MM.1S (cell line): ENCODE measurements at regions not wholly inside any gene's neighbourhood (a gene's known extent, or its start where the extent isn't known, plus 50 kb on each side); places are given as distances from the start of the nearest gene placed in this dataset.

Experiments used
- DNase-seq: peaks from one replicate; pipeline ENCODE4 v3.0.0-alpha.2; 2015
- H2AFZ ChIP-seq: fragments of 300-600 bp; sonication (generic); 2 replicates; pipeline ENCODE4 v1.6.0; 2016; ENCODE audit warnings: antibody characterized with exemption, low read length
- H3F3A ChIP-seq: fragments of 300-600 bp; sonication (generic); 2 replicates; pipeline ENCODE4 v1.6.1; 2016; ENCODE audit warnings: mild to moderate bottlenecking, antibody characterized with exemption, low read length, moderate library complexity, mixed read lengths; ENCODE audit not compliant: insufficient read depth
- H3K27ac ChIP-seq: fragments of 300-600 bp; sonication (generic); 2 replicates; pipeline ENCODE4 v1.5.1; 2016; ENCODE audit warnings: mild to moderate bottlenecking, low read length
- H3K27me3 ChIP-seq: fragments of 300-600 bp; sonication (generic); replicated peaks from 2 replicates; pipeline ENCODE4 v1.6.0; 2016; ENCODE audit warnings: low read length; ENCODE audit not compliant: insufficient read depth
- H3K36me3 ChIP-seq: fragments of 300-600 bp; sonication (generic); replicated peaks from 2 replicates; pipeline ENCODE4 v1.6.1; 2016; ENCODE audit warnings: mild to moderate bottlenecking, low read length, mixed read lengths; ENCODE audit not compliant: insufficient read depth
- H3K4me1 ChIP-seq: fragments of 300-600 bp; sonication (generic); 2 replicates; pipeline ENCODE4 v1.6.1; 2016; ENCODE audit warnings: low read length, mixed read lengths
- H3K4me2 ChIP-seq: fragments of 300-600 bp; sonication (generic); 2 replicates; pipeline ENCODE4 v1.6.0; 2016; ENCODE audit warnings: low read depth, low read length
- H3K4me3 ChIP-seq: fragments of 300-600 bp; sonication (generic); 2 replicates; pipeline ENCODE4 v1.5.1; 2016; ENCODE audit warnings: low read length, mixed read lengths
- H3K79me2 ChIP-seq: fragments of 300-600 bp; sonication (generic); 2 replicates; pipeline ENCODE4 v1.6.1; 2016; ENCODE audit warnings: mixed run types, low read length, mixed read lengths
- H3K9ac ChIP-seq: fragments of 300-600 bp; sonication (generic); 2 replicates; pipeline ENCODE4 v1.6.1; 2016; ENCODE audit warnings: low read length, mixed read lengths
- H3K9me2 ChIP-seq: fragments of 300-600 bp; sonication (generic); replicated peaks from 2 replicates; pipeline ENCODE4 v1.6.1; 2016; ENCODE audit warnings: mild to moderate bottlenecking, low read length, mixed read lengths; ENCODE audit not compliant: insufficient read depth
- H3K9me3 ChIP-seq: fragments of 300-600 bp; sonication (generic); replicated peaks from 2 replicates; pipeline ENCODE4 v1.6.1; 2016; ENCODE audit warnings: mild to moderate bottlenecking, low read length, mixed read lengths; ENCODE audit not compliant: insufficient read depth
- H4K20me1 ChIP-seq: fragments of 300-600 bp; sonication (generic); 2 replicates; pipeline ENCODE4 v1.6.1; 2016; ENCODE audit warnings: mild to moderate bottlenecking, low read length, moderate library complexity, mixed read lengths; ENCODE audit not compliant: insufficient read depth
- EZH2 ChIP-seq: fragments of 300-600 bp; sonication (generic); optimal IDR thresholded peaks from 2 replicates; pipeline ENCODE3; 2017; ENCODE audit warnings: low read depth, mild to moderate bottlenecking, antibody characterized with exemption, low read length, mixed read lengths
- EZH2phosphoT487 ChIP-seq: fragments of 300-600 bp; sonication (generic); IDR thresholded peaks from 2 replicates; pipeline ENCODE4 v1.6.1; 2018; ENCODE audit warnings: antibody characterized with exemption, low read length
- TF ChIP-seq, protein P1 (sequence below): fragments of 300-600 bp; sonication (generic); IDR thresholded peaks from 2 replicates; pipeline ENCODE4 v1.5.1; 2016; ENCODE audit warnings: antibody characterized with exemption, low read length, mixed read lengths

DNA sequence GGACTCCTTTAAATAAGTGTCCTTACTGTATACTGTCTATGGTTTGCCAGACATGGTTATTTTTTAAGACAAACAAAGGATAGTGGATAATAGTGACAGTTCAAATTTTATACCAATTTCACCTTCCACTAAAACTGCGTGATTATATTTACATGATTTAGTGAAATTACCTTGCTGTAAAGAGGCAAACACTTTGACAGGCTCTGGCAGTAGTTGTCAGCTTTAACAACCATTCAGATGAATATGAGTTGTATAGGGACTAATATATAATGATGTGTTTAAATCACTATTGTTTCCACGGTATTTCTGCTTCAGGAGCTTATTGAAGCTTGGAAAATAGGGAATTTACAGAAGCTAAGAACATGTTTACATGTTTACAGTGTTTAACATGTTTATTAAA is 1364.0 kb downstream of the FSCB start:
- H3K9me2 ChIP-seq, result no peaks in the 10 kb centered on the region
- no peaks in the 10 kb centered on the region for H3K4me1 ChIP-seq
- H3K36me3 ChIP-seq, result no peaks in the 10 kb centered on the region
- H3K27ac ChIP-seq, result no peak overlapping the region
- H3K79me2 ChIP-seq, result no peaks in the 10 kb centered on the region
- H4K20me1 ChIP-seq, result no peaks in the 10 kb centered on the region
- H3K4me2 ChIP-seq, result no peak overlapping the region
- no peak for TF ChIP-seq EZH2
- no peak for TF ChIP-seq EZH2phosphoT487
- TF ChIP-seq, protein P1, sequence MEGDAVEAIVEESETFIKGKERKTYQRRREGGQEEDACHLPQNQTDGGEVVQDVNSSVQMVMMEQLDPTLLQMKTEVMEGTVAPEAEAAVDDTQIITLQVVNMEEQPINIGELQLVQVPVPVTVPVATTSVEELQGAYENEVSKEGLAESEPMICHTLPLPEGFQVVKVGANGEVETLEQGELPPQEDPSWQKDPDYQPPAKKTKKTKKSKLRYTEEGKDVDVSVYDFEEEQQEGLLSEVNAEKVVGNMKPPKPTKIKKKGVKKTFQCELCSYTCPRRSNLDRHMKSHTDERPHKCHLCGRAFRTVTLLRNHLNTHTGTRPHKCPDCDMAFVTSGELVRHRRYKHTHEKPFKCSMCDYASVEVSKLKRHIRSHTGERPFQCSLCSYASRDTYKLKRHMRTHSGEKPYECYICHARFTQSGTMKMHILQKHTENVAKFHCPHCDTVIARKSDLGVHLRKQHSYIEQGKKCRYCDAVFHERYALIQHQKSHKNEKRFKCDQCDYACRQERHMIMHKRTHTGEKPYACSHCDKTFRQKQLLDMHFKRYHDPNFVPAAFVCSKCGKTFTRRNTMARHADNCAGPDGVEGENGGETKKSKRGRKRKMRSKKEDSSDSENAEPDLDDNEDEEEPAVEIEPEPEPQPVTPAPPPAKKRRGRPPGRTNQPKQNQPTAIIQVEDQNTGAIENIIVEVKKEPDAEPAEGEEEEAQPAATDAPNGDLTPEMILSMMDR, result no peak
- no peak overlapping the region for H2AFZ ChIP-seq
- H3F3A ChIP-seq, result no peaks in the 10 kb centered on the region
- no peak overlapping the region for H3K9ac ChIP-seq
- no peak for DNase-seq
- no peaks in the 10 kb centered on the region for H3K27me3 ChIP-seq
- H3K9me3 ChIP-seq, result no peaks in the 10 kb centered on the region
- H3K4me3 ChIP-seq, result no peak overlapping the region

DNA sequence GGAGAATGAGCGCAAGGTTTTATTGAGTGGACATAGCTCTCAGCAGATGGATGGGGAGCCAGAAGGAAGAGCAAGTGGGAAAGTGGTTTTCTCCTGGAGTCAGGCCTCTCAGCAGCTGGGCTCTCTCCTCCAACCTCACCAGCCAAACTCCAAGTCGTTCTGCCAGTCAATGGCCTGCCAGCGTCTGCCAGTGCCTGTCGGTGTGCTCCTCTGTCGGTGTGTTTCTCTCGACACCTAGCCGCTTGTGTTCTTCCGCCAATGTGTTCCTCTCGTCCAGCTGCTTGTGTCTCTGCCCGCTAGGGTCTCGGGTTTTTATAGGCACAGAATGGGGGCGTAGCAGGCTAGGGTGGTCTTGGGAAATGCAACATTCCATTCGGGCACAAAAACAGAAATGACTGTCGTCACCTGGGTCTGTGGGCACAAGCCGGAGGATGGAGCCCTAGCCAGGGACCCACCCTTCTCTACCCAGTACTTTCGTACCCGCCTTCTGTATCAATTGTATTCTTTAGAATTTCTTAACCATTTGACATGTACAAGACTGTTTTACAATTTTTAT is 1365.4 kb downstream of the FSCB start:
- DNase-seq, result no peak
- H3K27me3 ChIP-seq, result no peaks in the 10 kb centered on the region
- H3K9me2 ChIP-seq, result no peaks in the 10 kb centered on the region
- no peaks in the 10 kb centered on the region for H3K79me2 ChIP-seq
- no peak overlapping the region for H3K4me2 ChIP-seq
- H3K4me3 ChIP-seq, result no peak overlapping the region
- no peaks in the 10 kb centered on the region for H3K9me3 ChIP-seq
- no peaks in the 10 kb centered on the region for H3K4me1 ChIP-seq
- no peak overlapping the region for H3K9ac ChIP-seq
- no peaks in the 10 kb centered on the region for H3F3A ChIP-seq
- H4K20me1 ChIP-seq, result no peaks in the 10 kb centered on the region
- H3K36me3 ChIP-seq, result no peaks in the 10 kb centered on the region
- no peak for TF ChIP-seq EZH2
- TF ChIP-seq EZH2phosphoT487, result no peak
- TF ChIP-seq, protein P1, result no peak
- no peak overlapping the region for H3K27ac ChIP-seq
- no peak overlapping the region for H2AFZ ChIP-seq

GRCh38 chr14:43140453-43140852 is 1366.6 kb downstream of the FSCB start:
- no peak overlapping the region for H2AFZ ChIP-seq

More at GRCh38 chr14:43140453-43140852, 1366.6 kb downstream of the FSCB start:
- TF ChIP-seq EZH2phosphoT487, result no peak
- TF ChIP-seq, protein P1, result no peak
- TF ChIP-seq EZH2, result no peak
- Histone ChIP-seq H4K20me1 (no peaks in the 10 kb centered on the region), H3K9me3 (no peaks in the 10 kb centered on the region), H3K4me2 (no peak overlapping the region), H3K27me3 (no peaks in the 10 kb centered on the region), H3K9ac (no peak overlapping the region), H3F3A (no peaks in the 10 kb centered on the region), H3K36me3 (no peaks in the 10 kb centered on the region), H3K4me1 (no peaks in the 10 kb centered on the region), H3K9me2 (no peaks in the 10 kb centered on the region), H3K79me2 (no peaks in the 10 kb centered on the region), H3K4me3 (no peak overlapping the region), H3K27ac (no peak overlapping the region)
- DNase-seq, result no peak
